MM.1S (cell line): ENCODE measurements at regions not wholly inside any gene's neighbourhood (a gene's known extent, or its start where the extent isn't known, plus 50 kb on each side); places are given as distances from the start of the nearest gene placed in this dataset.

Source experiments
- CTCF ChIP-seq: fragments of 300-600 bp; sonication (generic); IDR thresholded peaks from 2 replicates; pipeline ENCODE4 v1.5.1; 2016; ENCODE audit warnings: antibody characterized with exemption, low read length, mixed read lengths
- EZH2 ChIP-seq: fragments of 300-600 bp; sonication (generic); optimal IDR thresholded peaks from 2 replicates; pipeline ENCODE3; 2017; ENCODE audit warnings: low read depth, mild to moderate bottlenecking, antibody characterized with exemption, low read length, mixed read lengths

- TF ChIP-seq CTCF = no peak
- no peak for TF ChIP-seq EZH2
These were observed 143.4 kb upstream of the PRICKLE1 start for GRCh38 chr12:42732908-42733411.
